GM12874 (cell line): ENCODE measurements at regions not wholly inside any gene's neighbourhood (a gene's known extent, or its start where the extent isn't known, plus 50 kb on each side); places are given as distances from the start of the nearest gene placed in this dataset.

ENCODE experiments used
- TF ChIP-seq, protein P1 (sequence below): IDR thresholded peaks from 2 replicates; pipeline ENCODE4 v1.5.1; 2011; ENCODE audit warnings: low read depth, mild to moderate bottlenecking, control low read depth, low read length, moderate library complexity; ENCODE audit not compliant: insufficient read depth

DNA sequence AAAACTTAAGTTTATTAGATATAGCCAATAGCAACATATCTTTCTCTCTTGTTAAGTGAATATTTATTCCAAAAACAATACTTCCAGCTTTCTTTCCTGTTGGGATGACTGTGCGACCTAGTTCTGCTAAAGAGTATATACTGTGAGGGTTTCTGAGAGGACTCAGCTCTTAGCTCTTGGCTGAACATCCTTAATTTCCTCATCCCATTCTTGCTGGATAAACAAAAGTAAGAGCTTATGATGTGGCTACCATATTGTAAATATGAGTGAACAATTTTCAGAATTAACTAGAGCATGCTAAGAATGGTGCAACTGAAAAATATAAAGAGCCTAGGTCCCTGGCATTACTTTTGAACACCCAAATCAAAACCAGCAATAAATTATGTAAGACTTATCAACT is 279.5 kb upstream of the GNAI1 start:
- TF ChIP-seq, protein P1, sequence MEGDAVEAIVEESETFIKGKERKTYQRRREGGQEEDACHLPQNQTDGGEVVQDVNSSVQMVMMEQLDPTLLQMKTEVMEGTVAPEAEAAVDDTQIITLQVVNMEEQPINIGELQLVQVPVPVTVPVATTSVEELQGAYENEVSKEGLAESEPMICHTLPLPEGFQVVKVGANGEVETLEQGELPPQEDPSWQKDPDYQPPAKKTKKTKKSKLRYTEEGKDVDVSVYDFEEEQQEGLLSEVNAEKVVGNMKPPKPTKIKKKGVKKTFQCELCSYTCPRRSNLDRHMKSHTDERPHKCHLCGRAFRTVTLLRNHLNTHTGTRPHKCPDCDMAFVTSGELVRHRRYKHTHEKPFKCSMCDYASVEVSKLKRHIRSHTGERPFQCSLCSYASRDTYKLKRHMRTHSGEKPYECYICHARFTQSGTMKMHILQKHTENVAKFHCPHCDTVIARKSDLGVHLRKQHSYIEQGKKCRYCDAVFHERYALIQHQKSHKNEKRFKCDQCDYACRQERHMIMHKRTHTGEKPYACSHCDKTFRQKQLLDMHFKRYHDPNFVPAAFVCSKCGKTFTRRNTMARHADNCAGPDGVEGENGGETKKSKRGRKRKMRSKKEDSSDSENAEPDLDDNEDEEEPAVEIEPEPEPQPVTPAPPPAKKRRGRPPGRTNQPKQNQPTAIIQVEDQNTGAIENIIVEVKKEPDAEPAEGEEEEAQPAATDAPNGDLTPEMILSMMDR = no peak

DNA sequence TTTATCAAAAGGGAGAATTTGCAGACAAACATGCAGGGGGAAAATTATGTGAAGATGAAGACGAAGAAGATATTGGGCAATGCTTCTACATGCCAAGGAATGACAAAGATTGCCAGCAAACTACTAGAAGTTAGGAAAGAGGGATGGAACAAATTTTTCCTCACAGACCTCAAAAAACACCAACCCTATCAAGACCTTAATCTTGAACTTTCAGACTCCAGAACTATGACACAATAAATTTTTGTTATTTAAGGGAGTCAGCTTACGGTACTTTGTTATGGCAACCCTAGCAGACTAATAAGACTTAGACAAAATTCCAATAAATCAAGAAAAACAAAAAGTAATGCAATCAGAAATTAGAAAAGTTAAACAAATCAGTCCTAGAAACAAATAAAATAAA is 280.0 kb upstream of the GNAI1 start:
- TF ChIP-seq, protein P1 = no peak

DNA sequence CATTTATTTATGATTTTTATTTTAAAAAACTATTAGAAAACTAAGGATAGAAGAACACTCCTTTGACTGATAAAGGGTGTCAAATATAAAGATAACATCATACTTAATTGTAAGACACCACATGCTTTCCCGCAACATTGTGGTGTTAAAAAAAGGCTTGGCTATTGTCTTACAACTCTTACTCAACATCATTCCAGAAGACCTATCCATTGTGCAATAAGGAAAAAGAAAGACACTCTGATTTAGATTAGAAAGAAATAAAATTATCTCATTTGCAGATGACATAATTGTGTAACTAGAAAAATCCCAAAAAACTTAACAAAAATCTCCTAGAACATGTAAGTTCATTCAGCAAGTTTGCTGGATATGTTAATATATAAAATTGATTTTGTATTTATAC is 296.7 kb upstream of the GNAI1 start:
- TF ChIP-seq, protein P1 = no peak

DNA sequence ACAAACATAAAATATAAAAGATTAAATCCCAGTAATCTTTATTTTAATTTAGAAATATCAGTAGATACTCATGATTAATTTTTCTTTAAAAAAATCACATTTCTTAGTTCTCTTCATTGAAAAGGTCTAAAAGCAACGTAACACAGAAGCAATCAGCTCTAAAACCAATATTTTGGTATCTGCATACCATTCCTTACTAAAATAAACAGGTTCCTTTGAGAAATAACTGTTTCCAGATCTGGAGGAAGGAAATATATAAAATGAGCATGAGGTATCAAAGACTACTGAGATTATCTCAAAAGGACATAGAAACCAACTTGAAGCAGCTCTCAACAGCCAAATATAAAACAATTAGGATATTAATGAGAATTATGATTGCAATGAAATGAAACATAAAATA is 301.0 kb upstream of the GNAI1 start:
- TF ChIP-seq, protein P1 = no peak

DNA sequence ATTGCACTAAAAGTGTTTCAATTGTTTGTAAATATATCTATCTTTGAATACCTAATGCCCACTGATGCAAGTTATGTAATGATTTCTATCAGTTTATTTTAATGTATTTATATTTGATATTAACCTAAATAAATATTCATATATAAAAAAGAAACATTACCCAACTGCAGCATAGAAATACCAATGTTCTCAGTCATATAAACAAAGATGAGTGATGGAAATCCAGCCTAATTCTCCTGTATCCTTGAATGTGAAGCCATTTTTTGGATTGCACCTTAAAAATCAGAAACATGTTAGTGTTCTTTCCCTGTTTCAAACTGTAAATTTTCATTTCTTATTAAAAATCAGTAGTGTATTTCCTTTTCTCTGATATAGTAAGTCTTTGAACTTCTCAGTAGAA is 305.8 kb upstream of the GNAI1 start:
- TF ChIP-seq, protein P1 = no peak

DNA sequence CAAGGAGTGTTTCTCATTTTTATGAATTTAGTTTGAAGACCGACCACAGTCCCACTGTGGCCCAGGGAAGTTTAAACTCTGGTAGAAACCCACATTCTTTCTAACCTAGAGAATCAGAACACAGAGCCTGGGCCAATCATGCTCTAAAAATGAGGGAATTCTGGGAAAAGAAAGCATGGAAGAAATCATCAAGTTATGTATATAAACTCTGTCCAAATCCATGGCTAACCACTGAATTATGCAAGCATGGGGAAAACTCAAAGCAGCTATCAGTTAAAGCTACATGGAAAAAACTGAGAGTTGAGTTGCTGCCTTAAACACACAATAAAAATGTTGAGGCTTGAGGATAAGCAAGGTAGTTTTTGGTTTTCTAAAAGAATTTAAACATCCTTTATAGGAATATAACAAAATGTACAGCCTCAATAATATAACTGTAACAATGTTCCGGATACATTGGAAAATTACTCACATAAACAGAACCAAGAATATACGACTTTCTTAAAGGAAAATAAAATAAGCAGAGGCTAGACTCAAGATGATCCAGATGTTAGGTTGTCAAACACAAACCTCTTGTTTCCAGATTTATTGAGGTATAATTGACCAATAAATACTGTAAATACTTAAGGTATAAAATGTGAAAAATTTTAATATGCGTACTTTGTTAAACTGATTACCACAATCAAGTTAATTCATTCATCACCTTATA is 311.2 kb upstream of the GNAI1 start:
- TF ChIP-seq, protein P1 = no peak

DNA sequence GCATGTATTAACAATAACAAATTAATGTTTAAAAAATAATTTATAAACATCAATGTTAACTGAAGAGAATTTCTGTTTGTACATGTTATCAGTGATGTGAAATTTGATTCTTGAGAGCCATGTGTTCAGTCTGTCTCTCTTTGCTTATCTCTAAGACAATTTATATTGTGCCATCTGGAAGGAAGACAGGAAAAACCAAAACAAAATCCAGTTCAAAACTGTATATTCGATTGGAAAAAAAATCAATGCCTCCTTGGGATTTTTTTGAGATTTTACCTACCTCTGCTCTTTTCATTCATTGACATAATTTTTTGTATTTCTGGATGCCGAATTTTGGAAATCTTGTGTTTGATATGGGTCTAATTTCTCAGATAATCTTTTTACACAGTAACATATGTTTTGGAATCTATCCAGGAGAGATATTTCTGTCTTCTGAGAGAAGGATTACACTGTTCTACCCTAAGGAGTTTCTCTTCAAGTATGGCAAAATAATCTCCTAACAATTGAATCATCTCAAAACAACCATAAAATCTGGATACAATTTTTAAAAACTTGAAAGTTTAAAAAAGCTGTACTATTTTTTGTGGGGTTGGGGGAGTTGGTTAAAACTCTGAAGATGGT is 311.9 kb upstream of the GNAI1 start:
- TF ChIP-seq, protein P1 = no peak
